IMR-90 (cell line): ENCODE measurements at regions not wholly inside any gene's neighbourhood (a gene's known extent, or its start where the extent isn't known, plus 50 kb on each side); places are given as distances from the start of the nearest gene placed in this dataset.

Experiments used
- ATAC-seq: fragments of 200-7000 bp; cut with Tn5 transposase; 2 replicates; pipeline ENCODE4 v1.9.1; 2020; ENCODE audit warnings: low read depth, mild to moderate bottlenecking, moderate library complexity
- BruUV-seq: library from RNA; stranded (reverse); fragments of 400-500 nt; replicated peaks from 2 replicates; lab custom pipeline; 2021; lab: Mats Ljungman, UMichigan
- CTCF ChIA-PET: fragments of 300-600 bp; formaldehyde crosslinking; extraction: SDS; loops from one replicate; lab custom pipeline; 2021; ENCODE audit warnings: antibody characterized with exemption; lab: Yijun Ruan, JAX
- POLR2A ChIA-PET: fragments of 300-600 bp; sonication (Branson Sonifier 250); formaldehyde crosslinking; loops from one replicate; lab custom pipeline; 2022; ENCODE audit warnings: antibody characterized with exemption; ENCODE audit not compliant: unreplicated experiment; lab: Charles Lee
- DNase-seq: peaks from one replicate; pipeline ENCODE4 v3.0.0; 2013
- H2AFZ ChIP-seq: replicated peaks from 2 replicates; pipeline ENCODE3; 2013; ENCODE audit warnings: low read length, mild to moderate bottlenecking; ENCODE audit not compliant: poor library complexity
- H2AK5ac ChIP-seq: 2 replicates; pipeline ENCODE4 v1.6.1; 2013; ENCODE audit warnings: low read depth, low read length, inconsistent platforms
- H2AK9ac ChIP-seq: replicated peaks from 2 replicates; pipeline ENCODE3; 2013; ENCODE audit warnings: mild to moderate bottlenecking, low read depth, low read length, moderate library complexity; ENCODE audit not compliant: poor library complexity
- H2BK120ac ChIP-seq: 2 replicates; pipeline ENCODE4 v1.6.1; 2013; ENCODE audit warnings: low read depth, low read length, inconsistent platforms
- H2BK15ac ChIP-seq: 3 replicates; pipeline ENCODE4 v1.6.1; 2013; ENCODE audit warnings: low read depth, low read length, inconsistent platforms
- H2BK20ac ChIP-seq: 2 replicates; pipeline ENCODE4 v1.6.1; 2013; ENCODE audit warnings: low read depth, mild to moderate bottlenecking, inconsistent platforms, low read length, moderate library complexity
- H2BK5ac ChIP-seq: 2 replicates; pipeline ENCODE4 v1.6.1; 2013; ENCODE audit warnings: mild to moderate bottlenecking, low read depth, low read length, inconsistent platforms; ENCODE audit not compliant: poor library complexity, severe bottlenecking
- H3K14ac ChIP-seq: replicated peaks from 2 replicates; pipeline ENCODE4 v1.6.1; 2013; ENCODE audit warnings: low read depth, low read length, inconsistent platforms
- H3K18ac ChIP-seq: 2 replicates; pipeline ENCODE4 v1.6.1; 2013; ENCODE audit warnings: low read depth, low read length, control low read depth
- H3K23ac ChIP-seq: 2 replicates; pipeline ENCODE4 v1.6.1; 2013; ENCODE audit warnings: low read depth, low read length, inconsistent platforms
- H3K27ac ChIP-seq: 2 replicates; pipeline ENCODE4 v1.5.1; 2013; ENCODE audit warnings: mild to moderate bottlenecking, control low read depth, low read length; ENCODE audit not compliant: insufficient read depth
- H3K27me3 ChIP-seq: 2 replicates; pipeline ENCODE4 v1.6.1; 2013; ENCODE audit warnings: low read length; ENCODE audit not compliant: control insufficient read depth, insufficient read depth
- H3K36me3 ChIP-seq: 2 replicates; pipeline ENCODE4 v1.6.1; 2013; ENCODE audit warnings: low read length, mixed read lengths; ENCODE audit not compliant: control insufficient read depth, insufficient read depth
- H3K4ac ChIP-seq: 2 replicates; pipeline ENCODE4 v1.6.1; 2013; ENCODE audit warnings: low read depth, low read length, inconsistent platforms
- H3K4me1 ChIP-seq: 2 replicates; pipeline ENCODE4 v1.6.1; 2013; ENCODE audit warnings: low read length, mixed read lengths; ENCODE audit not compliant: control insufficient read depth, insufficient read depth
- H3K4me2 ChIP-seq: 2 replicates; pipeline ENCODE4 v1.6.1; 2013; ENCODE audit warnings: low read depth, mild to moderate bottlenecking, control low read depth, low read length, moderate library complexity
- H3K4me3 ChIP-seq: 2 replicates; pipeline ENCODE4 v1.5.1; 2013; ENCODE audit warnings: low read depth, mild to moderate bottlenecking, control low read depth, low read length, moderate library complexity; ENCODE audit not compliant: insufficient read depth
- H3K56ac ChIP-seq: 2 replicates; pipeline ENCODE4 v1.6.1; 2013; ENCODE audit warnings: low read length, inconsistent platforms; ENCODE audit not compliant: insufficient read depth; ENCODE audit errors: extremely low read depth
- H3K79me1 ChIP-seq, 2 experiments: 2 replicates each; pipeline ENCODE4 v1.6.1; 2013; ENCODE audit warnings: low read length in 2 of 2, inconsistent platforms in 1 of 2, low read depth in 1 of 2
- H3K9ac ChIP-seq: 2 replicates; pipeline ENCODE4 v1.6.1; 2013; ENCODE audit warnings: low read depth, low read length, control low read depth
- H3K9me1 ChIP-seq: 2 replicates; pipeline ENCODE4 v1.6.1; 2013; ENCODE audit warnings: low read length, inconsistent platforms; ENCODE audit not compliant: insufficient read depth
- H3K9me3 ChIP-seq: 2 replicates; pipeline ENCODE4 v1.6.1; 2013; ENCODE audit warnings: low read length; ENCODE audit not compliant: control insufficient read depth, insufficient read depth
- H4K20me1 ChIP-seq: 2 replicates; pipeline ENCODE4 v1.6.1; 2013; ENCODE audit warnings: low read length, inconsistent platforms; ENCODE audit not compliant: insufficient read depth
- H4K5ac ChIP-seq: 2 replicates; pipeline ENCODE4 v1.6.1; 2013; ENCODE audit warnings: mild to moderate bottlenecking, low read depth, low read length, control low read depth
- H4K8ac ChIP-seq, 2 experiments: 2 replicates each; pipeline ENCODE4 v1.6.1; 2013; ENCODE audit warnings: low read depth in 2 of 2, low read length in 2 of 2, control low read depth in 1 of 2, inconsistent platforms in 1 of 2
- H4K91ac ChIP-seq: 2 replicates; pipeline ENCODE4 v1.6.1; 2013; ENCODE audit warnings: low read depth, low read length, inconsistent platforms; ENCODE audit not compliant: insufficient read depth
- MXI1 ChIP-seq: IDR thresholded peaks from 2 replicates; pipeline ENCODE4 v1.6.1; 2012; ENCODE audit warnings: low read depth, mild to moderate bottlenecking, low read length, moderate library complexity, borderline replicate concordance
- NFE2L2 ChIP-seq: fragments of 150-350 bp; IDR thresholded peaks from 2 replicates; pipeline ENCODE4 v1.6.1; 2016; ENCODE audit warnings: low read depth, mild to moderate bottlenecking, low read length
- POLR2A ChIP-seq: IDR thresholded peaks from 2 replicates; pipeline ENCODE4 v1.6.1; 2012; ENCODE audit warnings: mild to moderate bottlenecking, low read depth, low read length
- WGBS, 2 experiments: methylation state at CpG; one replicate each; pipeline versions ENCODE4 v1.1.5 to v1.1.7; 2013; ENCODE audit warnings: missing lambda C conversion rate in 2 of 2; ENCODE audit not compliant: insufficient read length in 1 of 2; ENCODE audit errors: extremely low coverage in 2 of 2; 5-methylcytosine and 5-hydroxymethylcytosine counted together
- dilution Hi-C: fragments of 300-500 bp; cut with HindIII; formaldehyde crosslinking; loops from one replicate; pipeline ENCODE4 v1.14.3; 2018; ENCODE audit warnings: low sequenced_read_pairs; ENCODE audit not compliant: unreplicated experiment
- in situ Hi-C: fragments of 300-500 bp; cut with MboI; formaldehyde crosslinking; loops from 3 replicates; pipeline ENCODE4 v1.14.3; 2019; ENCODE audit warnings: low sequenced_read_pairs, inconsistent platforms, mixed read lengths
- intact Hi-C: fragments of 100-400 bp; cut with micrococcal nuclease; formaldehyde crosslinking; loops from 2 replicates; pipeline ENCODE4 v1.10.0; 2022

- Histone ChIP-seq H3K27me3 (no peaks in the 10 kb centered on the region; the same call in 1 of the 2 replicates), H4K5ac (no peak overlapping the region), H3K27ac (no peak overlapping the region), H2BK120ac (no peak overlapping the region), H3K79me1 (no peaks in the 10 kb centered on the region), H4K8ac (no peak overlapping the region), H3K18ac (no peak overlapping the region), H3K36me3 (no peaks in the 10 kb centered on the region), H3K9me1 (no peaks in the 10 kb centered on the region), H3K4me1 (no peaks in the 10 kb centered on the region), H3K4ac (no peak overlapping the region), H2BK15ac (no peak overlapping the region), H4K20me1 (no peaks in the 10 kb centered on the region), H2AFZ (no peak overlapping the region), H3K4me2 (no peak overlapping the region), H3K23ac (no peak overlapping the region), H3K14ac (no peak overlapping the region), H3K9me3 (no peaks in the 10 kb centered on the region), H3K56ac (no peak overlapping the region), H2BK20ac (no peak overlapping the region), H2AK9ac (no peak overlapping the region), H3K9ac (no peak overlapping the region), H2BK5ac (no peak overlapping the region), H3K4me3 (no peak overlapping the region), H2AK5ac (no peak overlapping the region), H4K91ac (no peak overlapping the region)
- DNase-seq, result no peak
- no TSS peak for BruUV-seq
- 100% methylated on average over 1 of the region's 3 CpGs; no CpG with 5 or more reads in 1 of the 2 experiments for WGBS, 2 experiments
- ChIA-PET POLR2A (no interaction called here), CTCF (no interaction called here)
- intact Hi-C loops (no loop called here), dilution Hi-C loops (no loop called here), in situ Hi-C loops (no loop called here)
- no peak for ATAC-seq
- TF ChIP-seq MXI1 (no peak), POLR2A (no peak), NFE2L2 (no peak)
Observed at GRCh38 chrX:130468395-130468923, 66.7 kb downstream of the RBMX2 start.
